Uterus (tissue), 3 donors: ENCODE measurements at regions not wholly inside any gene's neighbourhood (a gene's known extent, or its start where the extent isn't known, plus 50 kb on each side); places are given as distances from the start of the nearest gene placed in this dataset.

ENCODE experiments used
- DNase-seq, 2 donors: peaks; one replicate each; pipeline ENCODE4 v3.0.0-alpha.2; 2019 to 2020
- H3K27ac ChIP-seq, 2 donors: fragments of 200-600 bp; sonication (generic); 1 replicate in 1 of 2; 2 replicates in 1 of 2; pipeline ENCODE4 v1.5.1; 2016 to 2018
- H3K27me3 ChIP-seq, 2 donors: fragments of 200-600 bp; sonication (generic); one replicate each; pipeline ENCODE4 v1.5.1; 2018 to 2019; ENCODE audit warnings: control low read depth in 1 of 2
- H3K36me3 ChIP-seq, 2 donors: fragments of 200-600 bp; sonication (generic); one replicate each; pipeline ENCODE4 v1.5.1; 2019; ENCODE audit warnings: control low read depth in 1 of 2
- H3K4me1 ChIP-seq, 2 donors: fragments of 200-600 bp; sonication (generic); one replicate each; pipeline ENCODE4 v1.5.1; 2018 to 2019; ENCODE audit warnings: control low read depth in 1 of 2
- H3K4me3 ChIP-seq, 2 donors: fragments of 200-600 bp; sonication (generic); 1 replicate in 1 of 2; 2 replicates in 1 of 2; pipeline ENCODE4 v1.5.1; 2018 to 2019; ENCODE audit warnings: mild to moderate bottlenecking in 1 of 2
- H3K9me3 ChIP-seq, 2 donors: fragments of 200-600 bp; sonication (generic); one replicate each; pipeline ENCODE4 v1.5.1; 2019; ENCODE audit warnings: control low read depth in 1 of 2
- CTCF ChIP-seq, 4 experiments: fragments of 200-600 bp in 2 of 4; fragments of 450-650 bp in 2 of 4; sonication (generic) in 2 of 4; IDR thresholded peaks; one replicate each; pipeline ENCODE4 v1.5.1; 2016 to 2019; ENCODE audit warnings: antibody characterized with exemption in 4 of 4, mild to moderate bottlenecking in 2 of 4, moderate library complexity in 1 of 4
- POLR2A ChIP-seq, 2 donors: fragments of 450-650 bp; IDR thresholded peaks; one replicate each; pipeline ENCODE4 v1.6.1; 2016; ENCODE audit warnings: antibody characterized with exemption in 2 of 2, mild to moderate bottlenecking in 1 of 2, moderate library complexity in 1 of 2
- intact Hi-C: fragments of 100-400 bp; cut with DNase I; formaldehyde crosslinking; loops from one replicate; pipeline ENCODE4 v1.15.1; 2023; ENCODE audit warnings: low total_unique reads
- donor health status: DM: yes; HTN: yes; CAD: no.

DNA sequence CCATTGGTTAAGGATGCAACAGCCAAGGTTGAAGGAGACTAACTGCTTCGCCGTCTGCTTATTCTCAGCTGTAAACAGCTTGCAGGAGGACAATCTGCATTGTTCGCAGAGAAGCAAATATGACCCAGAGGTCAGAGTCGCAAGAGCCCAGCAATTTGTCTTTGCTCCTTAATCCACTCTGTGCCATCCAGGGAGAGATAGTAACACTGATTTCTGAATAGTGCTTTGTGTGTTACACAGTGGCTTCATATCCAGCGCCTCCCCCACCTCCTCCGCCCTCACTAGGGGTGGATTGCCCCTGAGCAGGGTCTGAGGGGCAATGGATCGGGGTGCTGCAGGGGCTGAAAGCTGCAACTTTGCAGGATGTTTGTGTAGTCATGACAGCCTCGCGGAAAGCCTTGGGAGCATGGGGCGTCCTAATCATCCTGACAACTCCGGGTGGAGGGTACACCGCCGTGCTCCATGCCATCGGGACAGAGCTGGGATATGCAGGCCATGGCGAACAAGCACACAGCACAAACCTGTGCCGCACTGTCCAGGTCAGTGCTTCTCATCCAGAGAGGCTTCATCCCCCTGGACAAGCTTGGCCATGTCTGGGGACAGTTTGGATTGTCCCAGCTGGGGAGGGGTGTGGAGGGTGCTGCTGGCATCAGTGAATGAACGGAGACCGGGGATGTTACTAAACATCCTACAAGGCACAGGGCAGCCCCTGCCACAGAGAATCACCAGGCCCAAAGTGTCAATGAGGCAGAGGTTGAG, 103.1 kb upstream of the INSIG1 start:
- TF ChIP-seq POLR2A (IDR thresholded peaks at IDR 0.05) (no peak), CTCF (IDR thresholded peaks at IDR 0.05) (no peak)
- DNase-seq = no peak
- intact Hi-C loops = loop anchor here (10.0 kb wide), 1 partner anchor 150 kb away; no protein-coding TSS in a partner anchor
- no peaks in the 10 kb centered on the region for H3K27me3 ChIP-seq
- H3K36me3 ChIP-seq = no peaks in the 10 kb centered on the region
- no peaks in the 10 kb centered on the region for H3K4me1 ChIP-seq
- H3K9me3 ChIP-seq = peaks cover 0 to 6% of the 10 kb centered on the region in 2 donors
- no peak overlapping the region for H3K27ac ChIP-seq
- H3K4me3 ChIP-seq = no peak overlapping the region

- no peak for TF ChIP-seq POLR2A (IDR thresholded peaks at IDR 0.05)
- no peak for TF ChIP-seq CTCF (IDR thresholded peaks at IDR 0.05)
- H3K27ac ChIP-seq = no peak overlapping the region
- no peaks in the 10 kb centered on the region for H3K27me3 ChIP-seq
- no peak for DNase-seq
- H3K36me3 ChIP-seq = no peaks in the 10 kb centered on the region
- no peak overlapping the region for H3K4me3 ChIP-seq
- H3K4me1 ChIP-seq = no peaks in the 10 kb centered on the region
- H3K9me3 ChIP-seq = peaks cover 0 to 6% of the 10 kb centered on the region in 2 donors
- intact Hi-C loops = loop anchor here (10.0 kb wide), 1 partner anchor 149 kb away; no protein-coding TSS in a partner anchor
Observed at GRCh38 chr7:155195939-155196523, 101.6 kb upstream of the INSIG1 start.

GRCh38 chr7:155198196-155198892, 99.3 kb upstream of the INSIG1 start:
- intact Hi-C loops = loop anchor here (10.0 kb wide), 1 partner anchor 146 kb away; no protein-coding TSS in a partner anchor
- DNase-seq = no peak
- H3K27ac ChIP-seq = no peak overlapping the region
- no peak overlapping the region for H3K4me3 ChIP-seq
- no peaks in the 10 kb centered on the region for H3K36me3 ChIP-seq
- no peaks in the 10 kb centered on the region for H3K27me3 ChIP-seq
- no peaks in the 10 kb centered on the region for H3K4me1 ChIP-seq
- TF ChIP-seq CTCF (IDR thresholded peaks at IDR 0.05) (no peak), POLR2A (IDR thresholded peaks at IDR 0.05) (no peak)
- H3K9me3 ChIP-seq = peaks cover 0 to 6% of the 10 kb centered on the region in 2 donors

GRCh38 chr7:155198901-155199845, 98.5 kb upstream of the INSIG1 start:
- Histone ChIP-seq H3K27me3 (no peaks in the 10 kb centered on the region), H3K4me1 (no peaks in the 10 kb centered on the region), H3K4me3 (no peak overlapping the region), H3K36me3 (no peaks in the 10 kb centered on the region), H3K27ac (no peak overlapping the region), H3K9me3 (peaks cover 0 to 6% of the 10 kb centered on the region in 2 donors)
- TF ChIP-seq POLR2A (IDR thresholded peaks at IDR 0.05) (no peak), CTCF (IDR thresholded peaks at IDR 0.05) (no peak)
- DNase-seq = no peak
- intact Hi-C loops = loop anchor here (10.0 kb wide), 1 partner anchor 146 kb away; no protein-coding TSS in a partner anchor
